ENCODE measurements at regions not wholly inside any gene's neighbourhood (a gene's known extent, or its start where the extent isn't known, plus 50 kb on each side); places are given as distances from the start of the nearest gene placed in this dataset.

DNA sequence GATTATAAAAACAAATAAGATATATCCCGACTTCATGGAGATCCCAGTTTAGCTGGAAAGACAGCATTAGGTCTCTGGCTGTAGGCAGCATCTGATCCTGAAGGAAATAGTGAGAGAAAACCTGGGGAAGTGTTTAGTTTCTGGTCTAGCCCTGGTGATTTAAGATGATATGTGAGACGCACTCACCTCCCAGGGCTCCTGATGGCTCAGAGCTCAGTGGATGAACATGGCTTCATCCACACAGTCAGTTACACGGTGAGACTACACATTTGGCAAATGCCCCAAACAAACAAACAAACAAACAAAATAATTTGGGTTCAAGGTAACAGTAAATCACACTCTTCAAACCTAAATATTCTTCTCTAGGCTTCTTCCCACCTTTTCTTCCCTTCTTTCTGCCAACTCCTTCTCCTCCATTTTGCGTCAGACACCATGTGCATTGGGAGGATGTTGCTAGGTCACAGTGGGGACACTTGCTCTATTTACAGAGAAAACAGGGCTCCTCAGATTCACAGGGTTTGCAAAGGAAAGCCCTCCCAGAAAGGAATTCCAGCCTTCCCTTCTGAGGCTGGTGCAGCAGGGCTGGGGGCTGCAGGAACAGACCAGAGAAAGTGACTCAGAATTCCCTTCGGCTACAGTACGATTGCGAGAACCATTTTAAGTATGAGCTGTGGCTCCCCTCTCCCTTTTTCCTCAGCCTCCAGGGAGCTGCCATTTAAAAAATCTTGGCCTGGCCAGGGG, 59.6 kb upstream of the SALL4 start:
- peak overlapping the region; percentile 43 for H3K4me2 ChIP-seq (ENCODE audit: low read length)
- peak overlapping the region; percentile 23 for H2AFZ ChIP-seq (ENCODE audit: insufficient read depth, low read length, poor library complexity)
- DNase-seq: peak; percentile 40 to 69
- H2BK120ac ChIP-seq (ENCODE audit: insufficient read depth, low read length, poor library complexity): no peak overlapping the region
- H2BK5ac ChIP-seq (ENCODE audit: low read depth, low read length, poor library complexity): no peak overlapping the region
- H2AK5ac ChIP-seq (ENCODE audit: low read length): no peak overlapping the region
- no CpG with 5 or more reads among the region's 7 CpGs for WGBS (ENCODE audit: extremely low coverage, insufficient coverage, insufficient read length)
- H3K14ac ChIP-seq (ENCODE audit: low read length): no peak overlapping the region
- no peak overlapping the region for H2BK12ac ChIP-seq (ENCODE audit: low read length)
- no peaks in the 10 kb centered on the region for H3K79me1 ChIP-seq (ENCODE audit: low read length)
- peaks cover 0 to 8% of the 10 kb centered on the region in 2 experiments for H3K4me1 ChIP-seq (ENCODE audit: control insufficient read depth in 1 of 2, insufficient read depth in 2 of 2, low read length in 2 of 2)
- H3K9ac ChIP-seq (ENCODE audit: low read length): no peak overlapping the region
- no peaks in the 10 kb centered on the region for H3K9me3 ChIP-seq (ENCODE audit: insufficient read depth, low read depth, low read length)
- no peak overlapping the region for H3K23ac ChIP-seq (ENCODE audit: low read length)
- no peaks in the 10 kb centered on the region for H3K27me3 ChIP-seq (ENCODE audit: insufficient read depth, low read length)
- peak overlapping the region; percentile 42 for H4K91ac ChIP-seq (ENCODE audit: low read depth, low read length)
- no peaks in the 10 kb centered on the region for H3K79me2 ChIP-seq (ENCODE audit: control insufficient read depth, insufficient read depth, low read length, poor library complexity)
- no peak overlapping the region for H4K8ac ChIP-seq (ENCODE audit: low read depth, low read length)
- no peak overlapping the region for H3K18ac ChIP-seq (ENCODE audit: low read length)
- H3K27ac ChIP-seq (ENCODE audit: low read depth, low read length): peak overlapping the region; percentile 38
- H3K4ac ChIP-seq (ENCODE audit: low read depth, low read length): no peak overlapping the region
- no peaks in the 10 kb centered on the region for H3K36me3 ChIP-seq (ENCODE audit: control insufficient read depth in 1 of 2, insufficient read depth in 2 of 2, low read length in 2 of 2)
- no peak overlapping the region for H3K4me3 ChIP-seq (ENCODE audit: low read depth, low read length)
- H4K12ac ChIP-seq (ENCODE audit: low read depth, low read length): no peak overlapping the region

- Histone ChIP-seq H2BK5ac (ENCODE audit: low read depth, low read length, poor library complexity) (no peak overlapping the region), H4K8ac (ENCODE audit: low read depth, low read length) (no peak overlapping the region), H3K79me2 (ENCODE audit: control insufficient read depth, insufficient read depth, low read length, poor library complexity) (no peaks in the 10 kb centered on the region), H2BK120ac (ENCODE audit: insufficient read depth, low read length, poor library complexity) (no peak overlapping the region), H4K12ac (ENCODE audit: low read depth, low read length) (no peak overlapping the region), H3K4ac (ENCODE audit: low read depth, low read length) (no peak overlapping the region), H2AK5ac (ENCODE audit: low read length) (no peak overlapping the region), H3K4me3 (ENCODE audit: low read depth, low read length) (no peak overlapping the region), H4K91ac (ENCODE audit: low read depth, low read length) (peak overlapping the region; percentile 20), H3K18ac (ENCODE audit: low read length) (no peak overlapping the region), H3K36me3 (ENCODE audit: control insufficient read depth in 1 of 2, insufficient read depth in 2 of 2, low read length in 2 of 2) (no peaks in the 10 kb centered on the region), H3K9ac (ENCODE audit: low read length) (no peak overlapping the region), H3K23ac (ENCODE audit: low read length) (no peak overlapping the region), H3K4me2 (ENCODE audit: low read length) (no peak overlapping the region), H3K4me1 (ENCODE audit: control insufficient read depth in 1 of 2, insufficient read depth in 2 of 2, low read length in 2 of 2) (peaks cover 0 to 8% of the 10 kb centered on the region in 2 experiments), H3K9me3 (ENCODE audit: insufficient read depth, low read depth, low read length) (no peaks in the 10 kb centered on the region), H3K79me1 (ENCODE audit: low read length) (no peaks in the 10 kb centered on the region), H3K27ac (ENCODE audit: low read depth, low read length) (no peak overlapping the region), H2BK12ac (ENCODE audit: low read length) (no peak overlapping the region), H2AFZ (ENCODE audit: insufficient read depth, low read length, poor library complexity) (no peak overlapping the region), H3K27me3 (ENCODE audit: insufficient read depth, low read length) (no peaks in the 10 kb centered on the region), H3K14ac (ENCODE audit: low read length) (no peak overlapping the region)
- no peak for DNase-seq
- WGBS (ENCODE audit: extremely low coverage, insufficient coverage, insufficient read length): no CpG with 5 or more reads among the region's 5 CpGs
Measured at GRCh38 chr20:51860111-51860882, 58.0 kb upstream of the SALL4 start.

GRCh38 chr20:51856432-51856831, 54.1 kb upstream of the SALL4 start:
- Histone ChIP-seq H3K79me1 (ENCODE audit: low read length) (no peaks in the 10 kb centered on the region), H4K91ac (ENCODE audit: low read depth, low read length) (no peak overlapping the region), H2AFZ (ENCODE audit: insufficient read depth, low read length, poor library complexity) (no peak overlapping the region), H2BK120ac (ENCODE audit: insufficient read depth, low read length, poor library complexity) (no peak overlapping the region), H3K79me2 (ENCODE audit: control insufficient read depth, insufficient read depth, low read length, poor library complexity) (no peaks in the 10 kb centered on the region), H4K12ac (ENCODE audit: low read depth, low read length) (no peak overlapping the region), H2AK5ac (ENCODE audit: low read length) (no peak overlapping the region), H3K4me1 (ENCODE audit: control insufficient read depth in 1 of 2, insufficient read depth in 2 of 2, low read length in 2 of 2) (no peaks in the 10 kb centered on the region), H3K36me3 (ENCODE audit: control insufficient read depth in 1 of 2, insufficient read depth in 2 of 2, low read length in 2 of 2) (no peaks in the 10 kb centered on the region), H3K23ac (ENCODE audit: low read length) (no peak overlapping the region), H2BK12ac (ENCODE audit: low read length) (no peak overlapping the region), H3K27me3 (ENCODE audit: insufficient read depth, low read length) (no peaks in the 10 kb centered on the region), H3K9ac (ENCODE audit: low read length) (no peak overlapping the region), H3K4ac (ENCODE audit: low read depth, low read length) (no peak overlapping the region), H3K4me2 (ENCODE audit: low read length) (no peak overlapping the region), H3K14ac (ENCODE audit: low read length) (no peak overlapping the region), H3K27ac (ENCODE audit: low read depth, low read length) (no peak overlapping the region), H2BK5ac (ENCODE audit: low read depth, low read length, poor library complexity) (no peak overlapping the region), H4K8ac (ENCODE audit: low read depth, low read length) (no peak overlapping the region), H3K4me3 (ENCODE audit: low read depth, low read length) (no peak overlapping the region), H3K18ac (ENCODE audit: low read length) (no peak overlapping the region), H3K9me3 (ENCODE audit: insufficient read depth, low read depth, low read length) (no peaks in the 10 kb centered on the region)
- DNase-seq: no peak
- no CpG with 5 or more reads among the region's 3 CpGs for WGBS (ENCODE audit: extremely low coverage, insufficient coverage, insufficient read length)

- Histone ChIP-seq H3K27me3 (ENCODE audit: insufficient read depth, low read length) (no peaks in the 10 kb centered on the region), H4K8ac (ENCODE audit: low read depth, low read length) (no peak overlapping the region), H3K4me3 (ENCODE audit: low read depth, low read length) (no peak overlapping the region), H3K27ac (ENCODE audit: low read depth, low read length) (no peak overlapping the region), H3K18ac (ENCODE audit: low read length) (no peak overlapping the region), H3K14ac (ENCODE audit: low read length) (no peak overlapping the region), H2AFZ (ENCODE audit: insufficient read depth, low read length, poor library complexity) (no peak overlapping the region), H2BK12ac (ENCODE audit: low read length) (no peak overlapping the region), H2BK5ac (ENCODE audit: low read depth, low read length, poor library complexity) (no peak overlapping the region), H3K4me1 (ENCODE audit: control insufficient read depth in 1 of 2, insufficient read depth in 2 of 2, low read length in 2 of 2) (no peaks in the 10 kb centered on the region), H2BK120ac (ENCODE audit: insufficient read depth, low read length, poor library complexity) (no peak overlapping the region), H3K23ac (ENCODE audit: low read length) (no peak overlapping the region), H3K4me2 (ENCODE audit: low read length) (no peak overlapping the region), H3K4ac (ENCODE audit: low read depth, low read length) (no peak overlapping the region), H4K91ac (ENCODE audit: low read depth, low read length) (no peak overlapping the region), H3K79me2 (ENCODE audit: control insufficient read depth, insufficient read depth, low read length, poor library complexity) (no peaks in the 10 kb centered on the region), H3K36me3 (ENCODE audit: control insufficient read depth in 1 of 2, insufficient read depth in 2 of 2, low read length in 2 of 2) (no peaks in the 10 kb centered on the region), H4K12ac (ENCODE audit: low read depth, low read length) (no peak overlapping the region), H2AK5ac (ENCODE audit: low read length) (no peak overlapping the region), H3K9me3 (ENCODE audit: insufficient read depth, low read depth, low read length) (no peaks in the 10 kb centered on the region), H3K9ac (ENCODE audit: low read length) (no peak overlapping the region), H3K79me1 (ENCODE audit: low read length) (no peaks in the 10 kb centered on the region)
- WGBS (ENCODE audit: extremely low coverage, insufficient coverage, insufficient read length): no CpG with 5 or more reads among the region's 6 CpGs
- no peak for DNase-seq
Measured at GRCh38 chr20:51854921-51855320, 52.6 kb upstream of the SALL4 start.

Measured in trophoblast cell (in vitro differentiated cells and primary cell).